ENCODE measurements at regions not wholly inside any gene's neighbourhood (a gene's known extent, or its start where the extent isn't known, plus 50 kb on each side); places are given as distances from the start of the nearest gene placed in this dataset.

DNA sequence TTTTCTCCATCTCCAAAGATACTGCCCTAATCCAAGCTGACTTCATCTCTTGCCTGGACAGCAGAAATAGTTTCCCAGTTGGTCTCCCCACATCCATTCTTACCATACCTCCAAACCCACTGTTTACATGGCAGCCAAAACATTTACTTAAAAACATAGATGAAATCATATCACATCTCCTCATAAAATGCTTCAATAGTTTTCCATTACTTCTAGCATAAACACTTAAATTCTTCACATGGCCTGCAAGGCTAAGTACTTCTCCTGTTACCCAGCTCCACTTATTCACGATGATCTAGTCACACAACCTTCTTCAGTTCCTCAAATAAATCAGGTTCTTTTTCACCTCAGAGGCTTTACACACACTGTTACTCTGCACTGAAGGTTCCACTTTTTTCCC lies 185.8 kb upstream of the ACVR2A start:
- no peak for DNase-seq
- ATAC-seq = no peak
- intact Hi-C loops (cut with micrococcal nuclease) = no loop called here

DNA sequence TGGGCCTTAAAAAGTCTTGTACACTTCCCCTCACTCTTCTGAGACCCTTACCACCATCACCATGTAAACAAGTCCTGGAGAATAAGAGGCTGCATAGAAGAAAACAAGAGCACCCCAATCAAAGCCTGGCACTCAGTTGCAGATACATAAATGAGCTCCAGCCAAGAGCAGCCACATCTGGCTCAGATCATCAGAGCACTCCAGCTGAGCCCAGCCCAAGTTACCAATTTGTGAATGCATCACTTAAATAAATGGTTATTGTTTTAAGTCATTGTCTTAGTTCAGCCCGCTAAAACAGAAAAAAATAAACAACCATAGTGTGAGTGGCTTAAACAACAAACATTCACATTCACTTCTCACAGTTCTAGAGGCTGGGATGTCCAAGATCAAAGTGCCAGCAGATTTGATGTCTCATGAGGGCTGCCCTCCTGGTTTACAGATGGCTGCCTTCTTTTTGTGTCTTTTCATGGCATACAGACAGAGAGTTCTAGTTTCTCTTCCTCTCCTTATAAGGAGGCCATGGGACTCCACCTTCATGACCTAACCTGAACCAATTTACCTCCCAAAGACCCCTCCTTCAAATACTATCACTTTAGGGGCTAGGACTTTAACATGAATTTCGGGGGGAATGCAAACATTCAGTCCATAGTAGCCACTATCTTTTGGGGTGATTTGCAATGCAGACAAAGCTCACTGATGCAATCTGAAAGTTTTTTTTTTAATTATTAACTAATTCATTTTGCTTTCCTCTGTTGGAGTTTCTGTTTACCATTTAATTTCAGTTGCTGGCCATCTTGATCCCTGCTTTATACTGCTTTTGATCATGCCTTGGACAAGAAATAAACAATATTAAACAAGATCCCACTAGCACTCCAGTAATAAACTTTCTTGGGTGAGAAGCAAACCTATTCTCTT lies 187.5 kb upstream of the ACVR2A start:
- DNase-seq (no peak), ATAC-seq (no peak)
- intact Hi-C loops (cut with micrococcal nuclease) = no loop called here

- intact Hi-C loops (cut with micrococcal nuclease) = no loop called here
- ATAC-seq (no peak), DNase-seq (no peak)
These were observed 194.8 kb upstream of the ACVR2A start for GRCh38 chr2:147649998-147650397.

GRCh38 chr2:147649286-147649685 lies 195.5 kb upstream of the ACVR2A start:
- ATAC-seq (no peak), DNase-seq (no peak)
- intact Hi-C loops (cut with micrococcal nuclease) = no loop called here

GRCh38 chr2:147648471-147648870 lies 196.4 kb upstream of the ACVR2A start:
- no peak for DNase-seq
- ATAC-seq = no peak
- intact Hi-C loops (cut with micrococcal nuclease) = no loop called here

- ATAC-seq (no peak), DNase-seq (no peak)
- intact Hi-C loops (cut with micrococcal nuclease) = no loop called here
These were observed 197.0 kb upstream of the ACVR2A start for GRCh38 chr2:147647816-147648215.

DNA sequence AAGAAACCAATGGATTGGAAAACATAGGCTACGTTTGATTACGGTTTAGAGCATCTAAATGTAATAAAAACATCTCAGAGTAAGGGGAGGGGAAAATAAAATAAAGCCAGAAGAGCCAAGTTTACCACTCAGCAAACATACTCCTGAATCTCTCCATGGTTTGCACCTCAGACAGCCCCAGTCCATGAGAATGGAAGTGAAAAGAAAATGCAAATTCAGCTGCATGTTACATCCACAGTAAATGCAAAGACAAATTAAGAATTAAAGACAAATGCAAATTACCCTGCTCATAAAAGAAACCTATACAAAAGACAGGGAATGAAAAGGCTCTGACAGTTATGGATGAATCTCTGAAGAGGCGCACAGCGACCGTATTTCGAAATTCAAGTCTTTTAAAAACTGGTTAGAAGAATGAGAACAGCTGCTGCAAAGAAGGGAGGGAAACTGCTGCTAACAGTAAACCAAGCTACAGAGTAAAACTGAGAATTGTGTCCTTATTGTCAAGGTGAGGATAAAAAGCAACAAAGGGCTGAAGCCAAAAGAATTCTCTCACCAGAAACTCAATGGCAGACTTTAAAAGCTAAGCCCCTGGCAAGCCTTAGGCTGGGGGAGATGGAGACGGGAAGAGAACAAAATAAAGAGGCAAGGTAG lies 197.9 kb upstream of the ACVR2A start:
- intact Hi-C loops (cut with micrococcal nuclease) = no loop called here
- DNase-seq = no peak
- ATAC-seq = no peak

DNA sequence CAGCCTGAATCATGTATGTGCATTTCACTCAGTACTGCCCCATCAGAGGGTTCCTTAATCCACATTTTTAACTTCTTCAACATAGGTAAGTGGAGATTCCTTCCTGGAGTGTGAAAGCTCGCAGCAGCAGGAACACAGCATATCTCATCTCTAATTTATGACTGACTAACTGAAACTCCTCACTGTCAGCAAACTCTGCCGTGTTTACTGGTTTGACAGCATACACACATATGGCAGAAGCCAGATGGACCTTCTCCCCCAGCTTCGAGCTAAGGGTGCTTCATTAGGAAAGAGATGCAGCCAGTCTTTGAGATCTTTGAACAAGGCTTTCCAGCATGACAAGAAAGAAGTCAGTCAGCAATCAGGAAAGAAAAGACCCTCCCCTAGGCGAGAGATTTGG lies 200.3 kb upstream of the ACVR2A start:
- intact Hi-C loops (cut with micrococcal nuclease) = no loop called here
- ATAC-seq = no peak
- DNase-seq = no peak

- ATAC-seq = no peak
- DNase-seq = no peak
- intact Hi-C loops (cut with micrococcal nuclease) = no loop called here
These were observed 202.1 kb upstream of the ACVR2A start for GRCh38 chr2:147642765-147643164.

GRCh38 chr2:147641651-147642050 lies 203.2 kb upstream of the ACVR2A start:
- intact Hi-C loops (cut with micrococcal nuclease) = no loop called here
- no peak for ATAC-seq
- no peak for DNase-seq

GRCh38 chr2:147639891-147640290 lies 204.9 kb upstream of the ACVR2A start:
- DNase-seq = no peak
- intact Hi-C loops (cut with micrococcal nuclease) = no loop called here
- no peak for ATAC-seq

DNA sequence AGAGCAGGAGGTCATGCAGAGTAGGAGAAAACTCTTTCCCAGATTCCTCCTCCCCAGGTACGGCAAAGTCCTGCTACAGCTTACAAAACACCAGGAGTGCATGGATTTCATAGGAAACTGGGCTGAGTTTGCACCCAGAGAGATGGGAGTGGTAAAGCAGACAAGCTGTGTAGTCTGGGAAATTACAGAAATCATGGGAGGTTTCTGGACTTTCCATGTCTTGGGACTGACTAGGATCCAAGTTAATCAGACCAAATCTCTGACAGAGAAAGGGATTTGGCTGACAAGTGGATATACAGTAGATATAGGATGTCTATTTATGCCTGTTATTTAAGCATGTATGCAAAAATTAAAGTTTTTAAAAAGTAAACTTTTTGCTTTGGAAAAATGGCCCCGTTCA lies 205.4 kb upstream of the ACVR2A start:
- no peak for DNase-seq
- intact Hi-C loops (cut with micrococcal nuclease) = no loop called here
- ATAC-seq = no peak

- intact Hi-C loops (cut with micrococcal nuclease) = no loop called here
- DNase-seq (no peak), ATAC-seq (no peak)
These were observed 207.9 kb upstream of the ACVR2A start for GRCh38 chr2:147636886-147637285.

- DNase-seq = no peak
- ATAC-seq = peak; percentile 44
- intact Hi-C loops (cut with micrococcal nuclease) = no loop called here
These were observed 208.5 kb upstream of the ACVR2A start for GRCh38 chr2:147636238-147636882.

DNA sequence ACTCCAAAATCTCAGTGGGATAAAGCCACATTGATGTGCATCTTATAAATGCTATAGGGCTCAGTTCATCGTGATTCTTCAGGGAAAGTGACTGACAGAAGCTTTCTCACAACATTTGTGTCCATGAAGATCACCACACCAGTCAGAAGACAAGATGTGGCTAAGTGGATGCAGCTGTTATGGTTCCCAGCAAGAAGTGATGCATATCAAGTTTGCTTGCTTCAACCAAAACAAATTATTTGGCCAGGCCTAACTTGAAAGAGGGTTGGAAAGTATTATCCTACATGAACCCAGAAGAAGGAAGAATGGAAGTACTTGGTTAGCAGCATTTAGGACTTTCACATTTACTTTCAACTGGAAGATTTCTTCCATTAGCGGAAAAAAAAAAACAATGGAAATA lies 210.0 kb upstream of the ACVR2A start:
- intact Hi-C loops (cut with micrococcal nuclease) = no loop called here
- no peak for DNase-seq

DNA sequence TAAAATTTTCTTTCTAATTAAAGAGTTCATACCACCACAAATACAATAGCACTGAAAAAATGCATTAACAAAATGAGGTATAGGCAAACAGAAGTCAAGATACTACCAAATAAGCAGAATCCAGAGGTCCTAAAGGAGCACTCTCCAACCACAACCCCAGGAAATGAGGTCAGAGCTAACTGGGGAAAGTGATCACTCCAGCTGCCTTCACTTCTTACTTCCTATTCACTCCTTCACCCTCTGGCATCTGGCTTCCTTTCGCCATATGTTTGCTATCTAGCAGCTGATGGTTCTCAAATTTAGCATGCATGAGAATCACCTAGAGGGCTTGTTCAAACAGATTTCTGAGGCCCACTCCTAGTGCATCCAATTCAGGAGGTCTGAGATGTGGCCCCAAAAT lies 212.6 kb upstream of the ACVR2A start:
- DNase-seq = no peak
- intact Hi-C loops (cut with micrococcal nuclease) = no loop called here
- ATAC-seq = peak; percentile 60

More for the DNA sequence above, 210.0 kb upstream of the ACVR2A start:
- ATAC-seq = no peak

DNA sequence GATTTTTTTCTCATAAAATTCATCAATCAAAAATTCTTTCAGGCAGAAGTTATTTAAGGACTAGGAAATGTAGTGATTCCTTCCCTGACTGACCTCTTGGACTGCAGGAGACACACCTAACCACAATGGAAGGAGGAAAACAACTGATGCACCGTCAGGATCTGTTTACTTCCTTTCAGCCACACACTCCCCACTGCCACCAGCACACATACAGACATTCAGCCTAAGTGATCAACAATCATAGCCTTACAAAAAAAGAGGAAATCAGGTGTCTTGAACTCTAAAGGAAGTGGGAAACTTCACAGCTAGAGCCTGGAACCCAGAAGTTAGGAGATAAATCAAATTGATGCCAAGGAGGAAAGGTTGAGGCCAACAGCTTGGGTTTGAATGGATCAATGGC lies 213.5 kb upstream of the ACVR2A start:
- intact Hi-C loops (cut with micrococcal nuclease) = no loop called here
- DNase-seq (no peak), ATAC-seq (no peak)

DNA sequence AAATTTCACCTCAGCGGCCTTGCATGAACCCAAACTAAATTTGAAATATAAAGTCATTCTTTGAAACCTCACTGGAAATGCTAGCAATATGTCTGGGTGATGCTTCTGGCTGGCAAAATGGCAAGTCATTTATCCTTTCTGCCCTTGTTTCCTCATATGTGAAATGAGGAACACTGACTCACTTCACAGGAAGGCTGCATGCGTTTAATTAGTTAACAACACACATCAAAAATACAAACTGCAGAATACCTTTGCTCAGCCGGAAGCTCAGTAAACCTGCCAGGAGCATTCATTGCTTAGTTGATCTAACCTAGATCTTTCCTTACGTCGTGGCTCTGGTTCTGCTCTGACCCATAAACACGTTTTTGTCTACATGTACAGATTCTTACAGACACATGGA lies 214.2 kb upstream of the ACVR2A start:
- no peak for DNase-seq
- intact Hi-C loops (cut with micrococcal nuclease) = no loop called here
- no peak for ATAC-seq

GRCh38 chr2:147628971-147629421 lies 215.8 kb upstream of the ACVR2A start:
- intact Hi-C loops (cut with micrococcal nuclease) = no loop called here
- no peak for ATAC-seq

DNA sequence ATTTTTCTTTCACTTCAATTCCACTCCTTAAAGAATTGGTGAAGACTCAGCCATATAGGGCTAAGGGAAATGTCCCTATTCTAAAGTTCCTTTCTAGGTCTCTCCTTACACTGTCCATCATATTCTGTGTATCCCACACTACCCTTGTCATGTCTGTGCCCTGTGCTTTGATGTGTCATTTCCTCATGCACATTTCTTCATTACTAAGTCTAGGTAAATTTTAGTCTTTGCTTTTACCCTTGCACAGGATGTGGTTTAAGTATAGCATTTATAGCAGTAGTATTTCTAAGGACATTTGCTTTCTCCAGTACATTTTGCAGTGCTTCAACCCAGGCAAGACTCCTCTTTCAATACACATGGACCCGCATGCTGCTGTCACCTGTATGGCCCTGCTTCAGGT lies 221.5 kb upstream of the ACVR2A start:
- ATAC-seq = no peak
- intact Hi-C loops (cut with micrococcal nuclease) = no loop called here
- no peak for DNase-seq

More at GRCh38 chr2:147628971-147629421, 215.8 kb upstream of the ACVR2A start:
- no peak for DNase-seq

All from left ventricle myocardium superior (tissue), 1 donor.